Neural progenitor cell (in vitro differentiated cells): ENCODE measurements at regions not wholly inside any gene's neighbourhood (a gene's known extent, or its start where the extent isn't known, plus 50 kb on each side); places are given as distances from the start of the nearest gene placed in this dataset.

Source experiments
- EZH2 ChIP-seq: fragments of 200-600 bp; sonication (generic); IDR thresholded peaks from 2 replicates; pipeline ENCODE4 v1.6.1; 2017; ENCODE audit warnings: antibody characterized with exemption, mild to moderate bottlenecking, moderate library complexity
- TF ChIP-seq, protein P1 (sequence below): fragments of 200-600 bp; sonication (generic); IDR thresholded peaks from 2 replicates; pipeline ENCODE4 v1.5.1; 2017; ENCODE audit warnings: antibody characterized with exemption, mild to moderate bottlenecking

DNA sequence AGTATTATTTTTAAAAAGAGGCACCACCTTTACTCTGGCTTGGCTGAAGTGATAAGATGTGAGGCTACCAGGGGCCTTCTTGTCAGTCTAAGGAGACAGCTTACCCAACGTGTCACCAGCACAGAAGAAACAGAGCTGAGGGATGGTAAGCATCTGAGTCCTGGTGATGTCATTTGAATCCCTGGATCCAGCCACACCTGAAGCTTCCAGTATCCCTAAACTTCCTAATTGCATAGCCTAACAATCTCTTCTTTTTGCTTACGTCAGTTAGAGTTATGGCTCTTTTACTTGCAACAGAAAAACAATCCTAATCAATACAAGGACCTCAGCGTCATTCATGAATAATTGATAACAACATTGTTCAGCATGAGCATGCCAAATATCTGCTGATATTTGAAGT, 436.6 kb downstream of the SHISA9 start:
- TF ChIP-seq, protein P1, sequence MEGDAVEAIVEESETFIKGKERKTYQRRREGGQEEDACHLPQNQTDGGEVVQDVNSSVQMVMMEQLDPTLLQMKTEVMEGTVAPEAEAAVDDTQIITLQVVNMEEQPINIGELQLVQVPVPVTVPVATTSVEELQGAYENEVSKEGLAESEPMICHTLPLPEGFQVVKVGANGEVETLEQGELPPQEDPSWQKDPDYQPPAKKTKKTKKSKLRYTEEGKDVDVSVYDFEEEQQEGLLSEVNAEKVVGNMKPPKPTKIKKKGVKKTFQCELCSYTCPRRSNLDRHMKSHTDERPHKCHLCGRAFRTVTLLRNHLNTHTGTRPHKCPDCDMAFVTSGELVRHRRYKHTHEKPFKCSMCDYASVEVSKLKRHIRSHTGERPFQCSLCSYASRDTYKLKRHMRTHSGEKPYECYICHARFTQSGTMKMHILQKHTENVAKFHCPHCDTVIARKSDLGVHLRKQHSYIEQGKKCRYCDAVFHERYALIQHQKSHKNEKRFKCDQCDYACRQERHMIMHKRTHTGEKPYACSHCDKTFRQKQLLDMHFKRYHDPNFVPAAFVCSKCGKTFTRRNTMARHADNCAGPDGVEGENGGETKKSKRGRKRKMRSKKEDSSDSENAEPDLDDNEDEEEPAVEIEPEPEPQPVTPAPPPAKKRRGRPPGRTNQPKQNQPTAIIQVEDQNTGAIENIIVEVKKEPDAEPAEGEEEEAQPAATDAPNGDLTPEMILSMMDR, result no peak
- TF ChIP-seq EZH2, result no peak
